Fibroblast of villous mesenchyme (primary cell): ENCODE measurements at regions not wholly inside any gene's neighbourhood (a gene's known extent, or its start where the extent isn't known, plus 50 kb on each side); places are given as distances from the start of the nearest gene placed in this dataset.

Source experiments
- DNase-seq: peaks from one replicate; pipeline ENCODE4 v3.0.0-alpha.2; 2010; ENCODE audit warnings: low read depth
- H3K4me3 ChIP-seq: 2 replicates; pipeline ENCODE4 v1.5.1; 2011; ENCODE audit warnings: low read depth, mild to moderate bottlenecking, low read length
- CTCF ChIP-seq: IDR thresholded peaks from 2 replicates; pipeline ENCODE4 v1.5.1; 2012; ENCODE audit warnings: low read depth, mild to moderate bottlenecking, low read length; ENCODE audit not compliant: insufficient read depth

DNA sequence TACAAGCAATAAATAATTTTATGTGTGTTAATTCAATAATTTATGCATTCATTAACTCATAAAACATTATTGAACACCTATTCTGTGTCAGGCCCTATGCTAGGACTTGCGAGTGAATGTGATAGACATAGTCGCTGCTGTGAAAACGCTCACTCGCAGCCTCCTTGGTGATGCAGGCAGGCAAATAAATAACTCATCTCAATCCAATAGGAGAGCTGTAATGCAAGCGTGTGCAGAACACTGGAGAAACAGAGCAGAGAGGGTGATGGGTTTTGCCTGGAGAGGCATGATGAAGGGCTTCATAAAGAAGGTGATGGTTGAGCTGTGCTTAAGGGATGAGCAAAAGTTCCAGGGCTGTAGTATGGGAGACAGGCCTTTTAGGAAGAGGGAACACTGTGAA, 111.3 kb upstream of the ZNF462 start:
- no peak for TF ChIP-seq CTCF
- H3K4me3 ChIP-seq, result no peak overlapping the region
- no peak for DNase-seq

DNA sequence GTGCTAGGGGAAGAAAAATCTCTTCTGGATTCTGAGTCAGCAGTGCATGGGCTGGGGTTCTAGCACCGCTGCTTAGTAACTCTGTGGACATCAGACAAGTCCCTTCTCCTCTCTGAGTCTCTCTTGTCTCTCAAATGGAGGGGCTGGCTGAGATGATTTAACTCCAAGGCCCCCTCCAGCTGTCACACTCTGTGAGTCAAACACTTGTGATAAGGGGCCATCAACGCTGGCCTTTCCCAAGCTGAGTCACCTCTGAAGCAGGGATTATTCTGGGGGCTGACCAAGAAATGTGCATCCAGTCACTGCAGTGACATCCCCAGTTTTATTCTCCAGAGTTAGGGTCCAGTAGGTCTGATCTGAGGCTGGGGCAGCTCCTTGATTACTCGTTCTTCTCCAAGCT, 110.4 kb upstream of the ZNF462 start:
- no peak for TF ChIP-seq CTCF
- DNase-seq, result peak; percentile 34
- no peak overlapping the region for H3K4me3 ChIP-seq

DNA sequence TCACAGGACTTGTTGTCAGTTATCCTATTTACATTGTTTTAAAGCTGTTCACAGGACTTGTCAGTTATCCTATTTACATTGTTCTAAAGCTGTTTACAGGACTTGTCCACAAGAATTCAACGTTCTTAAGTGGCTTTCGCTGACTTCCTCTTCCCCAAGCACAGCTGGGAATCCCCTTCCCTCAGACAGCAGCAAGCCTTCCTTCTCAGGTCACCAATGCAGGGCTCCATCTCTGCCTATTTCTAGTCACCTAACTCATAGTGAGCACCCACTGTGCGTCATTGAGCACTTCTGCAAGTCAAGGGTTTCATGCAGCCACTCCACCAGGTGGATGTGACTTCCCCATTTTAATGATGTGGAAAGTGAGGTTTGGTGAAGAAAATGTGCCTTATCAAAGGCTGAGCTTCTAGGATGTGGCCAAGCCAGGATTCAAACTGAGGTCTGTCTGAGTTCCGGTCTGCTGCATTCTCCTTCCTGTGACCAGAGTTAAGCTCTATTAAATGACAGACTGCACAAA, 109.8 kb upstream of the ZNF462 start:
- H3K4me3 ChIP-seq, result no peak overlapping the region
- DNase-seq, result peak; percentile 72
- no peak for TF ChIP-seq CTCF

DNA sequence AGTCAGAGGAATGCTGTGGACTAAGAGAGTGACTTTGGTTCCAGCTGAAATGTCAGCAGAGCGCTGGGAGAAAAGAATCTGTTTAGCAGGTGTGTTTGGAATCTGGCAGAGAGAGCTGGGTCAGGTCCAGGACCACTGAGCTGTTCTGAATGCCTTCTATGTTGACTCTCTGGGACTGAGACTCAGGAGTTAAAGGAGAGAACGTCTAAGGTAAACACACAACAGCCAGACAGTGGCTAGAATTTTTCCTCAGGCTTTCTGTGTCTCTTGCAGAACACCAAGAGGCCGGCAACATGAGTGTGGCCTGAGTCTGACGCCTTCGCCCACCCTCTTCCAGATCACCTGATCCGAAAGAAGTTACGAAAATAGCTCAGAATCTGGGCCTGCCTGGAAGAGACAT, 107.2 kb upstream of the ZNF462 start:
- TF ChIP-seq CTCF, result no peak
- DNase-seq, result no peak
- H3K4me3 ChIP-seq, result no peak overlapping the region

- no peak for DNase-seq
- no peak for TF ChIP-seq CTCF
- H3K4me3 ChIP-seq, result no peak overlapping the region
These were observed 105.5 kb upstream of the ZNF462 start for GRCh38 chr9:106757514-106757913.

GRCh38 chr9:106758911-106759310, 104.1 kb upstream of the ZNF462 start:
- no peak overlapping the region for H3K4me3 ChIP-seq
- peak; percentile 51 for DNase-seq
- TF ChIP-seq CTCF, result no peak

DNA sequence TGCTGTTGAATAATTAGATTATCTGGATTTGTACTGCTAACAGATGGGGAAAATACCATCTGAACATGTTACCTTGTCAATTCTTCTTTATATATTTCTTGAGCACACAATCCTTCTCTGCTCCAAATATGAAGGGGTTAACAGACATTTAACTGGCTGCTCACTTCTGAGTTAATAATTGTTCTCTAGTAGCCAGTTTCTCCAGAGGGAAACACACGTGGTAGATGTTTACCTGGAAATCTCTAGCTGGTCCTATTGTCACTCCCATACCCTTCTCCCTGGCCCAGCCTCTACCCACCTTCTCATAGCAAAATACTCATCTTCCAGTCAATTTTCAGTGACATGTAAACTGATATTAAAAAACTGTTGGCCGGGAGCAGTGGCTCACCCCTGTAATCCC, 101.5 kb upstream of the ZNF462 start:
- TF ChIP-seq CTCF, result no peak
- no peak for DNase-seq

More for the DNA sequence above, 101.5 kb upstream of the ZNF462 start:
- no peak overlapping the region for H3K4me3 ChIP-seq
